A673 (cell line): ENCODE measurements at regions not wholly inside any gene's neighbourhood (a gene's known extent, or its start where the extent isn't known, plus 50 kb on each side); places are given as distances from the start of the nearest gene placed in this dataset.

ENCODE experiments used
- BruUV-seq: library from RNA; stranded (reverse); fragments of 400-500 nt; replicated peaks from 2 replicates; lab custom pipeline; 2021; lab: Mats Ljungman, UMichigan
- CTCF ChIA-PET: fragments of 300-600 bp; sonication (Branson Sonifier 250); formaldehyde crosslinking; loops from one replicate; lab custom pipeline; 2022; ENCODE audit warnings: antibody characterized with exemption; lab: Charles Lee
- POLR2A ChIA-PET: fragments of 300-600 bp; sonication (Branson Sonifier 250); formaldehyde crosslinking; loops from one replicate; lab custom pipeline; 2022; ENCODE audit warnings: antibody characterized with exemption; ENCODE audit not compliant: low non-redundant PET; lab: Charles Lee
- DNase-seq: peaks from one replicate; pipeline ENCODE4 v3.0.0-alpha.2; 2015; ENCODE audit warnings: low spot score
- H3K27ac ChIP-seq: fragments of 200-600 bp; sonication (generic); 2 replicates; pipeline ENCODE4 v1.5.1; 2016; ENCODE audit warnings: mixed run types, low read depth, mild to moderate bottlenecking, mixed read lengths, antibody characterized with exemption, low read length; ENCODE audit not compliant: poor library complexity, severe bottlenecking
- H3K27me3 ChIP-seq: fragments of 200-600 bp; sonication (generic); replicated peaks from 2 replicates; pipeline ENCODE4 v1.6.1; 2017; ENCODE audit warnings: mixed run types, low read depth, mild to moderate bottlenecking, mixed read lengths, antibody characterized with exemption, low read length; ENCODE audit not compliant: insufficient read depth, poor library complexity
- H3K36me3 ChIP-seq: fragments of 200-600 bp; sonication (generic); 2 replicates; pipeline ENCODE4 v1.6.1; 2016; ENCODE audit warnings: mixed run types, mild to moderate bottlenecking, mixed read lengths, antibody characterized with exemption, low read length; ENCODE audit not compliant: insufficient read depth, poor library complexity, severe bottlenecking
- H3K4me1 ChIP-seq: fragments of 200-600 bp; sonication (generic); 2 replicates; pipeline ENCODE4 v1.6.1; 2017; ENCODE audit warnings: mixed run types, mild to moderate bottlenecking, mixed read lengths, antibody characterized with exemption, low read length; ENCODE audit not compliant: insufficient read depth, poor library complexity, severe bottlenecking
- H3K4me3 ChIP-seq: fragments of 200-600 bp; sonication (generic); 2 replicates; pipeline ENCODE4 v1.5.1; 2016; ENCODE audit warnings: low read depth, mixed run types, mild to moderate bottlenecking, mixed read lengths, low read length; ENCODE audit not compliant: poor library complexity, severe bottlenecking
- H3K9me3 ChIP-seq: fragments of 200-600 bp; sonication (generic); 2 replicates; pipeline ENCODE4 v1.6.1; 2016; ENCODE audit warnings: mixed run types, low read depth, mild to moderate bottlenecking, mixed read lengths, antibody characterized with exemption, low read length; ENCODE audit not compliant: poor library complexity, severe bottlenecking
- EZH2 ChIP-seq: fragments of 200-600 bp; sonication (generic); IDR thresholded peaks from 2 replicates; pipeline ENCODE4 v1.6.1; 2017; ENCODE audit warnings: borderline replicate concordance, low read depth, mild to moderate bottlenecking, mixed read lengths, antibody characterized with exemption, low read length; ENCODE audit not compliant: poor library complexity, severe bottlenecking
- intact Hi-C: fragments of 100-400 bp; cut with micrococcal nuclease; formaldehyde crosslinking; loops from one replicate; pipeline ENCODE4 v1.10.0; 2022; ENCODE audit not compliant: unreplicated experiment
- TF ChIP-seq, protein P1 (sequence below): fragments of 300-800, 200-600 bp; sonication (generic); conservative IDR thresholded peaks from 2 replicates; pipeline ENCODE4 v1.5.1; 2017; ENCODE audit warnings: low read depth, mild to moderate bottlenecking, antibody characterized with exemption, low read length, moderate library complexity, mixed read lengths

DNA sequence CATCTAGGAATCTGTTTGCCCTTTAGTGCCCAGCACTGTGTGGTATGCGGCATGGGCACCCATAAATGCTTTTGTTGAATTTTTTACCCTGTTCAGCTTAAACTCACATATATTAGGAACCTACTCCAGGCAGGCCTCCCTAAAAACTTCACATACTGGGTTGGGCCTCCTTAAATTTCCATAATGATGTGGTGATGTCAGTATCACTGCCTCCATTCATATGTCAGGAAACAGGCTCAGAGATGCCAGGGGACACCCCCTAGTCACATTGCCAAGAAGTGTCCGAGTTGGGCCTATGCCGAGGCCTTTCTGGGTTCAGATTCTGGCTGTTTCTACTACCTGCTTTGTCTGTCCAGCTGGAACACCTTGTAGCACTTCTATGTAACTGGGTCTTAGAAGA is 55.7 kb upstream of the RUNX3 start:
- TF ChIP-seq, protein P1, sequence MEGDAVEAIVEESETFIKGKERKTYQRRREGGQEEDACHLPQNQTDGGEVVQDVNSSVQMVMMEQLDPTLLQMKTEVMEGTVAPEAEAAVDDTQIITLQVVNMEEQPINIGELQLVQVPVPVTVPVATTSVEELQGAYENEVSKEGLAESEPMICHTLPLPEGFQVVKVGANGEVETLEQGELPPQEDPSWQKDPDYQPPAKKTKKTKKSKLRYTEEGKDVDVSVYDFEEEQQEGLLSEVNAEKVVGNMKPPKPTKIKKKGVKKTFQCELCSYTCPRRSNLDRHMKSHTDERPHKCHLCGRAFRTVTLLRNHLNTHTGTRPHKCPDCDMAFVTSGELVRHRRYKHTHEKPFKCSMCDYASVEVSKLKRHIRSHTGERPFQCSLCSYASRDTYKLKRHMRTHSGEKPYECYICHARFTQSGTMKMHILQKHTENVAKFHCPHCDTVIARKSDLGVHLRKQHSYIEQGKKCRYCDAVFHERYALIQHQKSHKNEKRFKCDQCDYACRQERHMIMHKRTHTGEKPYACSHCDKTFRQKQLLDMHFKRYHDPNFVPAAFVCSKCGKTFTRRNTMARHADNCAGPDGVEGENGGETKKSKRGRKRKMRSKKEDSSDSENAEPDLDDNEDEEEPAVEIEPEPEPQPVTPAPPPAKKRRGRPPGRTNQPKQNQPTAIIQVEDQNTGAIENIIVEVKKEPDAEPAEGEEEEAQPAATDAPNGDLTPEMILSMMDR = no peak
- no peak for TF ChIP-seq EZH2
- Histone ChIP-seq H3K4me3 (no peak overlapping the region), H3K9me3 (no peaks in the 10 kb centered on the region), H3K4me1 (no peaks in the 10 kb centered on the region), H3K27ac (no peak overlapping the region), H3K27me3 (no peaks in the 10 kb centered on the region), H3K36me3 (no peaks in the 10 kb centered on the region)
- no TSS peak for BruUV-seq
- no peak for DNase-seq
- intact Hi-C loops = no loop called here
- CTCF ChIA-PET = no interaction called here
- POLR2A ChIA-PET = no interaction called here

DNA sequence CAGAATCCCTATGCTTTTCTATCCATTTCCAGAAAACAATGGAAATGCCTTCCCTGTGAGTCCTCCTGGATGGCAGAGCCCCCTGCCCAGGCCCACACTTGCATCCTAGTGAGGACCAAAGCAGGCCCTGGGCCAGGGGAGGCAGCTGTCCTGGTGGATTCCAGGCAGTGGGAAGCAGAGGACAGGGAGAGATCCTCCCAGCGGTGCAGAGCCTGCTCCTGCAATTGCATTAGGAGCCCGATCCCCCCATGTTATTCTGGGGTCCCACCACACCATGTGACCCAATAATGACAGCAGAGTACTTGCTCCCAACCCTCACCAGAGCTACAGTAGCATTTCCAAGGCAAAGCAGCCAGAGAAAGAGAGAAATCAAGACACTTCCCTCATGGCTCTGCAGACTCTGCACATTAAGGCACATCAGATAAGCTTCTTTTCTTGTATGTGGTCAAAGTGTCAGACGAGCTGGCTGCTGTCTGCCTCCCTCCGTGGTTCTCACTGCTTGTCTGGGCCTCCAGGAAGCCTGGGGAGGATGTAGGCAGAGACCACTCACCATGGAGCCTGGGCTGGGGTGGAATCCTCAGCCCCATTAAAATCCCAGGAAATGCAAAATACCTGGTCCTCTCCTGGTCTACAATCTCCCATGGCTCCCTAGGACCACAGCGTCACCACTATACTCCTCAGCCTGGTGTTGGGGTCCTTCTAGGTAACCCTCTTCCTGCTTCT is 54.9 kb upstream of the RUNX3 start:
- ChIA-PET POLR2A (no interaction called here), CTCF (no interaction called here)
- H3K27me3 ChIP-seq = no peaks in the 10 kb centered on the region
- DNase-seq = no peak
- TF ChIP-seq, protein P1 = no peak
- no peak for TF ChIP-seq EZH2
- no peaks in the 10 kb centered on the region for H3K36me3 ChIP-seq
- H3K4me3 ChIP-seq = no peak overlapping the region
- no TSS peak for BruUV-seq
- no peak overlapping the region for H3K27ac ChIP-seq
- no peaks in the 10 kb centered on the region for H3K9me3 ChIP-seq
- intact Hi-C loops = no loop called here
- no peaks in the 10 kb centered on the region for H3K4me1 ChIP-seq

DNA sequence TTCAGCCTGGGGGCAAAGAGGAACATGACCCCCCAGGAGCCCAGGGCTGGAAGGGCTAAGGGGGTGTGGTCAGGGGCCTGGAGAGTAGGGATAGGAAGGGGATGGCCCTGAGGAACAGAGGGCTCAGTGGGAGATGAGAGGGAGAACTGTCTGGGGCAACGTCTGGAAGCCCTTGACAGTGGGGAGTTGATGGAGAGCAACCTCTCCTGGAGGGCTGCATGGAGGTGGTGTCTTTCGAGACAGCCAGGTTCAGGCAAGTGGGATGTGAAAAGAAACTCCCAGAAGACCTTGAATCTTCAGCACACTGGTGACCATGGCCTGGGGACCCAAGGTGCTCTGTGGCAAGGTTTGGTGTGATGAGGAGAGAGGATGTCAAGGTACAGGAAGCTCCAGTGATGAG is 54.2 kb upstream of the RUNX3 start:
- no peak for DNase-seq
- TF ChIP-seq, protein P1 = no peak
- TF ChIP-seq EZH2 = no peak
- H3K9me3 ChIP-seq = no peaks in the 10 kb centered on the region
- H3K4me1 ChIP-seq = no peaks in the 10 kb centered on the region
- CTCF ChIA-PET = no interaction called here
- H3K27ac ChIP-seq = no peak overlapping the region
- BruUV-seq = no TSS peak
- no peak overlapping the region for H3K4me3 ChIP-seq
- H3K27me3 ChIP-seq = no peaks in the 10 kb centered on the region
- POLR2A ChIA-PET = no interaction called here
- intact Hi-C loops = no loop called here
- no peaks in the 10 kb centered on the region for H3K36me3 ChIP-seq
